ENCODE measurements at regions not wholly inside any gene's neighbourhood (a gene's known extent, or its start where the extent isn't known, plus 50 kb on each side); places are given as distances from the start of the nearest gene placed in this dataset.

GRCh38 chr3:152190636-152191183, 78.0 kb upstream of the MBNL1 start:
- TF ChIP-seq CTCF (IDR thresholded peaks at IDR 0.05) (no peak), POLR2A (IDR thresholded peaks at IDR 0.05) (no peak)
